ENCODE measurements at regions not wholly inside any gene's neighbourhood (a gene's known extent, or its start where the extent isn't known, plus 50 kb on each side); places are given as distances from the start of the nearest gene placed in this dataset.

DNA sequence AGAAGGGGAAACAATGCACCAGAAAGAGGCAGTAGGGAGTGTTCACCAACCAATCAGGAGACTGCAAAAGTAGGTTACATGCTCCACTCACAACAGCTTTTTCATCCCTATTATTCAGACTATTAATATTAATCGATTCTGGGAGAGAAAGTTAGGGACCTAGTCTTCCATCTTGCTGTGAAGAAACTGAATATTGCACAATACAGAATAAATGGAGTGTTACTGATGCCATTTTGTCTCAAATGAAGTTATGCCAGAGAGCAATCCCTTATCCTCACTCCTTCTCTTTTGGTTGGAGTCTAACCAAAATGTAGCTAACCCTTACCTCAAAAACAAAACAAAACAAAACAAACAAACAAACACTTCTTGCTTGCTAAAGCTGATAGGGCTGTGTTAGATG lies 1120.9 kb upstream of the GYPC start:
- no peak for DNase-seq

DNA sequence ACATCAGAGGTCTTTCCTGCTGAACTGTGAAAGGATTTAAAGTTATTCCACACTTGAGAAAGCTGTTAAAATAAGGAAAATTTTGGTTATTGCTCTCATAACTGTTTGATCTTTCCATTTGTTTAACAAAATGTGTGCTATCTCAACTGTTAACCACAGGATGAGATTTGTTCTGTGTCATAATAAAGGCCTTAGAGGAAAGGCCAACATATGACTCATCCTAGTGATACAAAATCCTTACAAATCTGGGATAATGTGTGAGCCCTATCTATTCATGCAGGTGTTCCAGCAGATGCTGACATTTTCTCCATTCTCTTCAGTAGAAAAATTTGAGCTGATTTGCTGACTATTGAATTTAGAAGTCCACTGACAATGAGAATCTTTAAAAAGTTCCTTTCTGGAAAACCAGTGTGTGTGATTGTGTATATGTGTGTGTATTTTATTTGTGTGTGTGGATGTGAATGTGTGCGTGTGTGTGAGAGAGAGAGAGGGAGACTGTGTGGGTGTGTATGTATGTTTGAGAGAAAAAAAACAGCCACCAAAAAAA lies 1111.9 kb upstream of the GYPC start:
- DNase-seq = no peak

DNA sequence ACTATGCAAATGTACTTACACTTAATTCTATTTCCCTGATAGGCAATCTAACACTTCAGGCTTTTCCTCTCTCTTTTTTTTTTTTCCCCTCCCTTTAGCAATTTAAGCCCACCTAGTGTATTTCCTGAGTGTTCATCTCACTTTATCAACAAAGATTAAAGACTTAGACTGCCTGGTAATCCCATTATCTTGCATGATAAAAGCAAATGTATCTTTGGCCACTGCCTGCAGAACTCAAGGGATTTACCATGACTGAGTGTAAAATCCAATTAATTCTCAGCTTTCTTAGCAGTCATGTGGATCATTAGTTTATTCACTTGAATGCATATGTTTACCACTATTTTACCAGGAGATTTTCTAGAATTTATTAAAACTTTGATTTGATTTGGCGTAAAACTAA lies 1102.2 kb upstream of the GYPC start:
- no peak for DNase-seq

DNA sequence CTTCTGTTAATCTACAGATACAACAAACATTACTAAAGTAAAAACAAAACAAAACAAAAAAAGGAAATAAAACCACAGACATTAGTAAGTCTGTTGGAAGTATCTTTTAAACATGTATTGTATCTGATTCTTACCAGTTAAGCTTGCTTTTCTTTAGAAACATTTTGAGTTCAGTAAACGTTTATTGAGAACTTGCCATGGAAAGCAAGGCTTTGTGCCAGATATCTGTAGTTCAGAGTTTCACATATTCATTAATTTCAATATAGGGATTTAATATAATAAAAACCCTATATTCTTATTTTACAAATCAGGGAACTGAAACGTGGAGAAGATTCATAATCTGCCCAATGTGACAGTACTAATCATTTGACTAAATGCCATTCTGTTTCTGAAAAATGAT lies 1101.0 kb upstream of the GYPC start:
- DNase-seq = no peak

GRCh38 chr2:125559186-125559585 lies 1096.8 kb upstream of the GYPC start:
- no peak for DNase-seq

DNA sequence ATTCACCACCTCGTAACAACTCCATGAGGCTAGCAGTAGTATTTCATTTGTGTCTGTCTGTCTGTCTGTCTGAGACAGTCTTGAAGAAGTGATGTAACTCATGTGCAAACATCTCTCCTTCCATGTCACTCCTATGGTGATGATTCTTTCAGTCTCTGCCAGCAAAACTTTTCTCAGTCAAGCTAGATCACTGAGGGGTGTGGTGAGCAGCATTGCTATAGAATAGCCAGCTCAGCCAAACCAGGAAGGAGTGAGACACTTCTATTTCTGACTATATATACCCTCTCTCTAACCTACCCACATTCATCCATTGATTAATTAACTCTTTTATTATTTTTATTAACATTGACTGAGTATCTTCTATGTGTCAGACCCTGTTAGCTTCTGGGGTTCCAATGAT lies 1095.1 kb upstream of the GYPC start:
- no peak for DNase-seq

- no peak for DNase-seq
These were observed 1094.7 kb upstream of the GYPC start for GRCh38 chr2:125561302-125561701.

DNA sequence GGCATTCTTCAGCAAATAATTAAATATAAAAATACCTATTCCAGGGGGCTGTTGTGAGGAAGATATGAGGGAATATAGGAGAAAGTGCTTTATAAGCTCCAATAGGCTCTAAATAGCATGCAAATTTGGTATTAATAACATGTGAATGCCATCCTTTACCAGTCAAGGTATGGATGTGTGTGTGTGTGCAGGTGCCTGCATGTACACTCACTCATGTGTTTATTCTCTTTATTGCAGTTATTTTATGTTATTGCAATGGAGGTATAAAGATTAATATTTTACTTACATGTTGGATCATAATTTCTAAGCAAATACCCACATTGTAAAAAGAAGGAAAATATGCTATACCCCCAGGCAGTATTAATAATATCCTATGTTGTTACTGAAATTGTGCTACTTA lies 1093.0 kb upstream of the GYPC start:
- DNase-seq = no peak

DNA sequence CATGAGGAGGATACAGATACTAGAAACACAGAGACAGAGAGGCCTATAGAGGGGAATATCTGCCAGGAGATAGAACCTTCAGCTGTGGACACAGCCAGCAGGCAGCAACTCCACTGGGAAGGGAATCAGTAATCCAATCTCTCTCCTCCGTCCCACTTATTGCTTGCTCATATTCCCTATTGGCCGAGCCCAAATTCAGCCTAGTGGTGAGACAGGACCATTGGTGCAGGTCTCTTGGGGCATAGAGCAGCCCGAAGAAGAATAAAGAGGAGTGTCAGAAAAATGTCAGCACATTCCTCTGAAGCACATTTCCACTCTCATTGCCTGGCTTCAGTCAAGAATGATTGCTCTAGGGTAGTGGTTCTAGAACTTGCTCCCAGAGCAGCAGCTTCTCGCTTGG lies 1091.5 kb upstream of the GYPC start:
- no peak for DNase-seq

- DNase-seq = no peak
These were observed 1089.5 kb upstream of the GYPC start for GRCh38 chr2:125566422-125566821.

GRCh38 chr2:125567100-125567499 lies 1088.9 kb upstream of the GYPC start:
- DNase-seq = no peak

GRCh38 chr2:125572660-125573059 lies 1083.3 kb upstream of the GYPC start:
- no peak for DNase-seq

DNA sequence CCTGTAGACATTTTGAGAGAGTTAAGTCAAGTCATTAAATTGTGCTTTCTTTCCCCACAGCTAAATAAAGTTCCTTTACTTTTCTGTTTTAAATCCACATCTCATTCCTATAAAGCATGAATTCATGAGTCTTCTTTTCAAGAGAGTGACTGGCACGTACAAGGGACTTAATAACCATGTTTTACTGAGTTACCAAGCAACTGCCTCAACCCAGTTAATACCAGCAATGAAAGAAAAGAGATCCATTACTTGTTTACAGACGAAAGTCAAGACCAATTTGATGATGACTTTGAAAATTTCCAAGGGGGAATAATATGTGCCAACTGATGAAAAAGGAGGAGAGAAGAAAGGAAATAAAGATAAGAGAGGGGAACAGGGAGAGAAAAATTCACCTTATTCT lies 1082.5 kb upstream of the GYPC start:
- DNase-seq = no peak

DNA sequence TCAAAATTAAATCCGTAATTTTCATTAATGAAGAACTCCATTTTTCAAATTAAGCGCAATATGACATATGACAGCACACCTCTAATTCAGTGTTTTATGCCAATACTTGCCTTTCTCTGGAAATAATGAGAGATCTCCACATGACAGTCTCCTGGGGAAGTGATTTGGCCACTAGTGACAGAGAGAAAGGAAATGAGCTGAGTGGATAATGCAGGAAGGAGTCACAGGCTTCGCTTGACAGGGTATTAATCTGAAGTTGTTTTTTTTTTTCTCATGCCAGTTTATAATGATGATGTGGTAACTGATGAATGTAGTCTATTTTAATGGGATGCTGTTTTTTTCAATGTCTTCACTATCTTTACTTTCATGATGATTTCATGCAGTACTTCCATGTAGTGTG lies 1079.4 kb upstream of the GYPC start:
- no peak for DNase-seq

- DNase-seq = no peak
These were observed 1074.4 kb upstream of the GYPC start for GRCh38 chr2:125581557-125581956.

GRCh38 chr2:125582516-125582915 lies 1073.4 kb upstream of the GYPC start:
- no peak for DNase-seq

GRCh38 chr2:125584732-125585131 lies 1071.2 kb upstream of the GYPC start:
- no peak for DNase-seq

- DNase-seq = no peak
These were observed 1067.2 kb upstream of the GYPC start for GRCh38 chr2:125588780-125589179.

GRCh38 chr2:125591954-125592353 lies 1064.0 kb upstream of the GYPC start:
- no peak for DNase-seq

GRCh38 chr2:125593036-125593435 lies 1062.9 kb upstream of the GYPC start:
- DNase-seq = no peak

GRCh38 chr2:125596612-125597011 lies 1059.3 kb upstream of the GYPC start:
- DNase-seq = no peak

- DNase-seq = no peak
These were observed 1040.5 kb upstream of the GYPC start for GRCh38 chr2:125615438-125615837.

DNA sequence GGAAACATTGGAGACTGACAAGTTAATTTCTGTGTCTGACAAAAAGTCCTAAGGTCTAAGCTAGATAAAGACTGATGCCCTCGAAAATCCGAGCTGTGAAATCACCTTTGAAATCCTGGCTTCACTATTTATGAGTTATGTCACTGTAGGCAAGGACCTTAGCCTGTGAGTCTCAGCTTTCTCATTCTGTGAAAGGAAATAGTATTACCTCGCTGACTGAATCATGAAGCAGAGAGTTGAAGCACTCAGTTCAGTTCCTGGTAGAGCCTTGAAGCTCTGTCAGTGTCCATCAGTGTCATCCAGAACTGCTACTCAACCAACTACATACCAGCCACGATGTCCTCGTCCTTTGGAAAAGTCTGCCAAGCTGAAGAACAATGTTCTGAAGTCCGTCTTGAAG lies 1025.6 kb upstream of the GYPC start:
- DNase-seq = no peak

DNA sequence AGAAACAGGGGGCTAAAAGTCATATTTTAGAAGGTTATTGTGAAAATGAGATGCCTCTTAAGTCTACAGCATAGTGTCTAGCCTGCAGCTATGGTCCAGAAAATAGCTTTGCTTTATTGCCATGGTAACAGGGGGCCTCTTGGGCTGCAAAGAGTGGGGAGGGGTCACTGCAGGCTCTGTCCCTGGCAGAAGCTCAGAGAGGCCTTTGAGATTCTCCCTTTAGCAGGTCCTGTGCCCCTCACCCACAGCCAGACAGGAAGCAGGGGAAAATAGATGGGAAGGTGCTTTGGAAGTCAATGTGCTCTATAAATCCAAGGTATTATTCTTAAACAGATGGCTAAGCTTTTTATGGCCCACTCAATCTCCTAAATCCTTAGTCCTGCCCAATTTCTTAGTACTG lies 1021.3 kb upstream of the GYPC start:
- no peak for DNase-seq

DNA sequence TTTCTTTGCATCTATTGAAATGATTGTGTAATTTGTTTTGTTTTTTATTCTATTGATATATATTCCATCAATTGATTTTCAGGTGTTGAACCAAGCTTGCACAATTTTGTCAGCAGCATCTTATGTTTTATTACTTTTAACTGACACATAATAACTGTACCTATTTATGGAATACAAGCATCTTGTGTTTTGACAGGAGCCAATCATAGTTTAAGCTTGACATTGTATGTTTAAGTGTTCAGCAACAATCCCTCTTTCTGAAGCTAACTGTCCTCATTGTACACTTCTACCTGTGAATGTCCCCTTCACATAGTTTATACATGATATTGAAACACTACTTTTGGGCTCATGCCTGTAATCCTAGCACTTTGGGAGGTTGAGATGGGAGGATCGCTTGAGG lies 1017.6 kb upstream of the GYPC start:
- no peak for DNase-seq

GRCh38 chr2:125642032-125642431 lies 1013.9 kb upstream of the GYPC start:
- no peak for DNase-seq
